ENCODE measurements at regions not wholly inside any gene's neighbourhood (a gene's known extent, or its start where the extent isn't known, plus 50 kb on each side); places are given as distances from the start of the nearest gene placed in this dataset.

DNA sequence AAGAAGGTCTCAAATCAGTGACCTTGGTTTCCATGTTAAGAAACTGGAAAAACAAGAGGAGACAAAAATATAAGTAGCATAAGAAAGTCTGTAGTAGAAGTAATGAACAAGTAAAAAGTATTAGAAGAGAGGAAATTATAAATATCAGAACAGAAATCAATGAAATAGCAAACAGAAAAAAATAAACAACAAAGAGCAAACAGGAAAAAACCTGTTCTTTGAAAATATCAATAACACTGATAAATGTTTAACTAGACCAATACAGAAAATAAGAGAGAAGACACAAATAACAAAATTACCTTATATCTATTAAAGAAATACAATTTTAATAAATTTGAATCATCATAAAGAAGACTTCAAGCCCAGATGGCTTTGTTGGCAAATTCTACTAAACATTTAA is 113.3 kb downstream of the MAIP1 start:
- H3K27ac ChIP-seq (ENCODE audit: low read depth in 1 of 2, low read length in 1 of 2), result no peak overlapping the region
- no peak overlapping the region for H3K4me3 ChIP-seq (ENCODE audit: low read length in 2 of 2)
- H3K36me3 ChIP-seq (ENCODE audit: control insufficient read depth in 2 of 2, insufficient read depth in 2 of 2, low read length in 1 of 2), result no peaks in the 10 kb centered on the region
- H3K4me1 ChIP-seq (ENCODE audit: control insufficient read depth in 2 of 2, insufficient read depth in 2 of 2, low read length in 2 of 2), result no peaks in the 10 kb centered on the region
- H3K27me3 ChIP-seq (ENCODE audit: control insufficient read depth in 2 of 2, insufficient read depth in 1 of 2, low read length in 1 of 2), result no peaks in the 10 kb centered on the region
- no peaks in the 10 kb centered on the region for H3K9me3 ChIP-seq (ENCODE audit: control insufficient read depth in 2 of 2, insufficient read depth in 1 of 2, low read length in 1 of 2)
- DNase-seq (ENCODE audit: low read depth in 6 of 9, low spot score in 9 of 9), result no peak

DNA sequence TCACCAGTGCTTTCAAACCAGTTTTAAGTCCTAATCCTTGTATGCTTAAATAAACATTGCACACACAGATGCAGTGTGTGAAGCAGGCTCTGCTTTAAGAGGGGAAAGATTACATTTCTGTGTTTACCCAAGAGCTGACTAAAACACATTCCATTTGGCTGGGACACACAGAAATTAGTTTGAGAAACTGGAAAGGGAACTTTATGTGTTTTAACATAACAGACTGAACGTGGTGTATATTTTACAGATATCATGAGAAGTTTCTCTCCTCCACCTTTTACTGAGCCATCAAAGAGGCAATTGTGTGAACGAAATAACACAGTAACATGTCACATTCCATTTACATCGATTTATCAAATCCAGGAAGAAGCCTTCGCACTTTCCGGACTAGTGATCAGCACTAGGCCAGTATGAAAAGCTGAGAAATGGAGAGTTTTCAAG is 121.8 kb downstream of the MAIP1 start:
- no peak overlapping the region for H3K4me3 ChIP-seq (ENCODE audit: low read length in 2 of 2)
- no peaks in the 10 kb centered on the region for H3K36me3 ChIP-seq (ENCODE audit: control insufficient read depth in 2 of 2, insufficient read depth in 2 of 2, low read length in 1 of 2)
- H3K27me3 ChIP-seq (ENCODE audit: control insufficient read depth in 2 of 2, insufficient read depth in 1 of 2, low read length in 1 of 2), result no peaks in the 10 kb centered on the region
- DNase-seq (ENCODE audit: low read depth in 6 of 9, low spot score in 9 of 9), result no peak
- no peaks in the 10 kb centered on the region for H3K9me3 ChIP-seq (ENCODE audit: control insufficient read depth in 2 of 2, insufficient read depth in 1 of 2, low read length in 1 of 2)
- no peak overlapping the region for H3K27ac ChIP-seq (ENCODE audit: low read depth in 1 of 2, low read length in 1 of 2)
- 95% methylated on average over 5 of the region's 5 CpGs for WGBS
- no peaks in the 10 kb centered on the region for H3K4me1 ChIP-seq (ENCODE audit: control insufficient read depth in 2 of 2, insufficient read depth in 2 of 2, low read length in 2 of 2)

DNA sequence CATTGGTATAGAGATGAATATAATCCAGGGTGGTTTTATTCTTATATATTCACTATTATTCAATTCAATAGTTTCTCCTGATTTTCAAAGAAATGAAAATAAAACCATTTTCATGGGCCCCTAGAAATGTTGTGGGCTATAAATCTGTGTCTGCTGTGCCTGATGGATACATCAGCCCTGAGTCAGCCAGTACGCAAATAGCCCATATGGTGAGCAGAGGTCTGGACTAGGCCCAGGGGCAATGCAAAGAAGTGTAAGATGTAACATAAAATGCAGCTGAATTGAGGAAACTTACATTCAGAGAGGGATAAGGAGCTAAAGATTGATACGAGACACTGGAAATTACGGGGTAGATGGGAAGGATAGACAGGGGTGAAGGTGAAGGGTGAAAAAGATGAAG is 122.5 kb downstream of the MAIP1 start:
- 95% methylated on average over 3 of the region's 3 CpGs for WGBS
- DNase-seq (ENCODE audit: low read depth in 6 of 9, low spot score in 9 of 9), result no peak
- Histone ChIP-seq H3K27ac (ENCODE audit: low read depth in 1 of 2, low read length in 1 of 2) (no peak overlapping the region), H3K4me1 (ENCODE audit: control insufficient read depth in 2 of 2, insufficient read depth in 2 of 2, low read length in 2 of 2) (no peaks in the 10 kb centered on the region), H3K4me3 (ENCODE audit: low read length in 2 of 2) (no peak overlapping the region), H3K27me3 (ENCODE audit: control insufficient read depth in 2 of 2, insufficient read depth in 1 of 2, low read length in 1 of 2) (no peaks in the 10 kb centered on the region), H3K9me3 (ENCODE audit: control insufficient read depth in 2 of 2, insufficient read depth in 1 of 2, low read length in 1 of 2) (no peaks in the 10 kb centered on the region), H3K36me3 (ENCODE audit: control insufficient read depth in 2 of 2, insufficient read depth in 2 of 2, low read length in 1 of 2) (no peaks in the 10 kb centered on the region)

DNA sequence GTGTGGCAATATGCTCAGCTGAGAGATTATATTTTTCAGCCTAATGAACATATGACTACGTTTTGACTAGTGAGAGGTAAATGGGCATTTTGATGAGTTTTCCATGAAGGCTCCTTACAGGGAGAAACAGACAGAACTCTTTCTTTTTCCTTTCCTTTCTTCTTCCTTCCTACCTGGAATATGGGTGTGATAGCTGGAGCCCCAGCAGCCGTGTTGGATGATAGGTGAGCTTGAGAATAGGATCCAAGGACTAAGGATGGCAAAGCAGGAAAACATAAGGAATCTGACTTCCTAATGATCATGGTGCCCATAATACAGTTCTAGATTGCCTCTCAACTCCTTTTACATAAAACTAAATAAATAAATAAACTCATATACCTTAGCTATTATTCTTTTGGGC is 124.0 kb downstream of the MAIP1 start:
- no peak for DNase-seq (ENCODE audit: low read depth in 6 of 9, low spot score in 9 of 9)
- Histone ChIP-seq H3K36me3 (ENCODE audit: control insufficient read depth in 2 of 2, insufficient read depth in 2 of 2, low read length in 1 of 2) (no peaks in the 10 kb centered on the region), H3K27me3 (ENCODE audit: control insufficient read depth in 2 of 2, insufficient read depth in 1 of 2, low read length in 1 of 2) (no peaks in the 10 kb centered on the region), H3K9me3 (ENCODE audit: control insufficient read depth in 2 of 2, insufficient read depth in 1 of 2, low read length in 1 of 2) (no peaks in the 10 kb centered on the region), H3K4me3 (ENCODE audit: low read length in 2 of 2) (no peak overlapping the region), H3K27ac (ENCODE audit: low read depth in 1 of 2, low read length in 1 of 2) (no peak overlapping the region), H3K4me1 (ENCODE audit: control insufficient read depth in 2 of 2, insufficient read depth in 2 of 2, low read length in 2 of 2) (no peaks in the 10 kb centered on the region)
- WGBS, result 94% methylated on average over 2 of the region's 2 CpGs

DNA sequence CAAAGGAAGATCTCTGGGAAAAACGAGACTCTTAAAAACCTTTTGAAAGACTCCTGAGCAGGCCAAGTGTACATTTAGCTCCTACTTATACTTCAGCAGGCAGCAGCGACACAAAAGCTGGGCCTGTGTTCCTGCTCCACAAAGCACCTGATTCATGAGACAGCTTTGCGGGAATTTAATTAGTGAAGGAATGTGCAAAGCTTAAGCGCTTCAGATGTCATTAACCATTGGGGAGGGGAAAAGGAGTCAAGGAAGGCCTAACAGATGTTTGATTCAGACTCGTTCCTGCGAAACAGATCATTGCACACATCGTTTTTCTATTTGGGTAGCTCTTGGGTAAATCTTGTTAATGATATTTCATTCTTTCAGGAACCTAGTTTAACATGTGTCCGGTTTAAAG is 125.9 kb downstream of the MAIP1 start:
- Histone ChIP-seq H3K27me3 (ENCODE audit: control insufficient read depth in 2 of 2, insufficient read depth in 1 of 2, low read length in 1 of 2) (no peaks in the 10 kb centered on the region), H3K36me3 (ENCODE audit: control insufficient read depth in 2 of 2, insufficient read depth in 2 of 2, low read length in 1 of 2) (no peaks in the 10 kb centered on the region), H3K4me3 (ENCODE audit: low read length in 2 of 2) (no peak overlapping the region), H3K4me1 (ENCODE audit: control insufficient read depth in 2 of 2, insufficient read depth in 2 of 2, low read length in 2 of 2) (no peaks in the 10 kb centered on the region), H3K27ac (ENCODE audit: low read depth in 1 of 2, low read length in 1 of 2) (no peak overlapping the region), H3K9me3 (ENCODE audit: control insufficient read depth in 2 of 2, insufficient read depth in 1 of 2, low read length in 1 of 2) (no peaks in the 10 kb centered on the region)
- DNase-seq (ENCODE audit: low read depth in 6 of 9, low spot score in 9 of 9), result no peak
- 94% methylated on average over 8 of the region's 8 CpGs for WGBS

DNA sequence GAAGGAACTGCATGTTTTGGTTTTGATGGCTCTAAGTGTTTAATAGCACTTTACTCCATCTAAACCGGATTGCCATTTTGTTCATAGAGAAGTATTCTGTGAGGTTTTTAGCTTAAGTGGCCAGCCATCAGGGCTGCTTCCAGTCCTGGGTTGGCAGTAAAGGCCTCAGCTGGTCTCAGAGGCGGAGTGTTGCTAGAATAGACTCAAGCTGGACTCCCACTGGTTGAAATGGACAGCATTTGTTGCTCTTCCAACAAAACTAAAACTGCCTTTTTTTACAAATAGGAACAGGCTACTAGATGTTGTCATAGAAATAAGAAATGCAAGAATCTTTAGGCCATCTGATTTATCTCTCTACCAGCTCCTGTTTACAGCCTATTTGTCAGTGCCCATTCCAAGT is 126.4 kb downstream of the MAIP1 start:
- H3K9me3 ChIP-seq (ENCODE audit: control insufficient read depth in 2 of 2, insufficient read depth in 1 of 2, low read length in 1 of 2), result no peaks in the 10 kb centered on the region
- no peaks in the 10 kb centered on the region for H3K36me3 ChIP-seq (ENCODE audit: control insufficient read depth in 2 of 2, insufficient read depth in 2 of 2, low read length in 1 of 2)
- no peaks in the 10 kb centered on the region for H3K4me1 ChIP-seq (ENCODE audit: control insufficient read depth in 2 of 2, insufficient read depth in 2 of 2, low read length in 2 of 2)
- 91% methylated on average over 2 of the region's 2 CpGs for WGBS
- H3K4me3 ChIP-seq (ENCODE audit: low read length in 2 of 2), result no peak overlapping the region
- H3K27ac ChIP-seq (ENCODE audit: low read depth in 1 of 2, low read length in 1 of 2), result no peak overlapping the region
- H3K27me3 ChIP-seq (ENCODE audit: control insufficient read depth in 2 of 2, insufficient read depth in 1 of 2, low read length in 1 of 2), result no peaks in the 10 kb centered on the region
- no peak for DNase-seq (ENCODE audit: low read depth in 6 of 9, low spot score in 9 of 9)

DNA sequence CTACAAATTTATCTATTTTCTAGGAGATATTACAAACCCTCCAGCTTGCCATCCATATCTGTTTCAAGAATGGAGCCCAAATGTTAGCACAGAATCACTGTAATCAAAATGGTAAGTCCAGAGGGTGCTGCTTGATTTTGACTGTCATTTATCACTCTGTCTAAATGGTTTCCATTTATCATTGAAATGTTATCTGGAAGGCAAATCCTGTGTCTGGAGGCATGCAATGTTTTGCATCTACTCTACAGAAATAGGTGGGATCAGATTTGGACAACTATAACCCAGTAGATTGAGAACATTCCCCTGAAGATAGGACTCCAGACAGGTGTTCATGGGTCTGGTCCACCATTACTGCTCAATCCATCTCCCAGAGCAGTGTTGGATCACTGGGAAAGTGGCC is 128.7 kb downstream of the MAIP1 start:
- no peaks in the 10 kb centered on the region for H3K4me1 ChIP-seq (ENCODE audit: control insufficient read depth in 2 of 2, insufficient read depth in 2 of 2, low read length in 2 of 2)
- no peaks in the 10 kb centered on the region for H3K27me3 ChIP-seq (ENCODE audit: control insufficient read depth in 2 of 2, insufficient read depth in 1 of 2, low read length in 1 of 2)
- DNase-seq (ENCODE audit: low read depth in 6 of 9, low spot score in 9 of 9), result no peak
- no peak overlapping the region for H3K27ac ChIP-seq (ENCODE audit: low read depth in 1 of 2, low read length in 1 of 2)
- H3K4me3 ChIP-seq (ENCODE audit: low read length in 2 of 2), result no peak overlapping the region
- no peaks in the 10 kb centered on the region for H3K9me3 ChIP-seq (ENCODE audit: control insufficient read depth in 2 of 2, insufficient read depth in 1 of 2, low read length in 1 of 2)
- no peaks in the 10 kb centered on the region for H3K36me3 ChIP-seq (ENCODE audit: control insufficient read depth in 2 of 2, insufficient read depth in 2 of 2, low read length in 1 of 2)

DNA sequence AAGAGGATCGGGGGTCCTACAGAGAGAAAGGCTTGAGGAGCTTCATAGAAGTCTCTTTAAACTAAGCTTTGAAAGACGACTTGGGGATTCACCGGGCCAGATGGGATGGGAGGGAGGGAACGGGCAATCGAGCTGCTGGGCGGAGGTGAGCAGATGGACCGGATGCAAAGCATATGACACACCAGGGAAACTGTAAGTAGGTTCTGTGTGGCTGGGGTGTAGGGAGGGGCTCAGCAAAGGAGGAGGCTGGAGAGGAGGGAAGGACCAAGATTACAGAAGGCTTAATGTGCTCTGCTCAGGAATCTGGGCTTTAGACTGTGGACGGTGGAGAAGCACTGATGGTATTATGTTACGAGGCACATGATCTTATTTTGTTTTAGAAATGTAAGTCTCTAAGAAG is 131.5 kb downstream of the MAIP1 start:
- Histone ChIP-seq H3K9me3 (ENCODE audit: control insufficient read depth in 2 of 2, insufficient read depth in 1 of 2, low read length in 1 of 2) (no peaks in the 10 kb centered on the region), H3K4me3 (ENCODE audit: low read length in 2 of 2) (no peak overlapping the region), H3K4me1 (ENCODE audit: control insufficient read depth in 2 of 2, insufficient read depth in 2 of 2, low read length in 2 of 2) (no peaks in the 10 kb centered on the region), H3K27me3 (ENCODE audit: control insufficient read depth in 2 of 2, insufficient read depth in 1 of 2, low read length in 1 of 2) (no peaks in the 10 kb centered on the region), H3K36me3 (ENCODE audit: control insufficient read depth in 2 of 2, insufficient read depth in 2 of 2, low read length in 1 of 2) (no peaks in the 10 kb centered on the region), H3K27ac (ENCODE audit: low read depth in 1 of 2, low read length in 1 of 2) (no peak overlapping the region)
- DNase-seq (ENCODE audit: low read depth in 6 of 9, low spot score in 9 of 9), result no peak
- WGBS, result 93% methylated on average over 9 of the region's 9 CpGs

DNA sequence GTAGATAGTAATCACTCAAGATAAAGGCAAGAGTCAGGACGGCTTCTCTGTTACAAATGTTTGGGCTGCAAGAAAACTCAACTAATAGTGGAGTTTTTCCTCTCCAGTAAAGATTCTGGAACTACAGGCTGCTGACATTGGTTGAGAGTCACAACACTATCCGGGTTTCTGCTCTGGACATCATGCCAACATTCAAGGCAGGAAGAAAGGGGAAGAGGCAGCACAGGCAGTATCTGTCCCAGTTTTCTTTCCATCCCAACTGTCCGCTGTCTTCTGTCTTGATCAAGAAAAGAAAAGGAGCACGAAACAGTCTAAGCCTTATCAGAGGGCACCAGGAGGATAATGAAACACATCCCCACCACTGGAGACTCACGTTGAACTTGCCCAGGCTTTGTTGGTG is 132.1 kb downstream of the MAIP1 start:
- Histone ChIP-seq H3K27ac (ENCODE audit: low read depth in 1 of 2, low read length in 1 of 2) (no peak overlapping the region), H3K4me1 (ENCODE audit: control insufficient read depth in 2 of 2, insufficient read depth in 2 of 2, low read length in 2 of 2) (no peaks in the 10 kb centered on the region), H3K36me3 (ENCODE audit: control insufficient read depth in 2 of 2, insufficient read depth in 2 of 2, low read length in 1 of 2) (no peaks in the 10 kb centered on the region), H3K4me3 (ENCODE audit: low read length in 2 of 2) (no peak overlapping the region), H3K9me3 (ENCODE audit: control insufficient read depth in 2 of 2, insufficient read depth in 1 of 2, low read length in 1 of 2) (no peaks in the 10 kb centered on the region), H3K27me3 (ENCODE audit: control insufficient read depth in 2 of 2, insufficient read depth in 1 of 2, low read length in 1 of 2) (no peaks in the 10 kb centered on the region)
- no peak for DNase-seq (ENCODE audit: low read depth in 6 of 9, low spot score in 9 of 9)
- 95% methylated on average over 5 of the region's 5 CpGs for WGBS

DNA sequence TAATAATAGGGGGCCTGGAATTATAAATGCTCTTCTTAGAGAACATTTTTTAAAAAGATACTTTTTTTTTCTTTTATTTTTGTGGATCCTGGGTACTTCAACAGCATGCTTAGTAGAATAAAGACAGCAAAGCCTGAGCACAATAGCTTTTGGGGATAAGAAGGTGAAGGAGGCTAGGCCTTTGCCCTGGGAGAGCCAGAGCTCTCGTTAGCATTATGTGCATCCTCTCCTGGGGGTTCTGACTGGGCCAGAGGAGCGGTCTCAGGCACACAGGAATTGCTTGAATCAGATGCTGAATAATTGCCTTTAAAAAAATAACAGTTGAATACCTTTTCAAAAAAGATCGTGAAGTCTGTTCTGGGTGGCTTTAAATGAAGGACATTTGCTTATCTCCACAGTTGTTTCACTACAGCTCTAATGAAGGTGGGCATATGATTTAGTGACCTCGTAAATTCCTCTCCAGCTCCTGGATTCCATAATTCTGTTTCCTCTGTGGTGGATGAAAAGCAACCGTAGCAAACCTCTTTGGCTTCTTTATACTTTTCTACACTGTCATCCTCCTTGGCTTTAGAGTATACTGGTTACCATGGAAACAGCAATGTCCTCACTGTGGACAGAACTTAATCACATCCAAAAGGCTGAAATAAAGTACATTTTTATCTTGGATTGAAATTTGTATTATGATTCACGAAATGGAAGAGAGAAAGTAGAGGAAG is 133.8 kb downstream of the MAIP1 start:
- 90% methylated on average over 6 of the region's 6 CpGs for WGBS
- no peak overlapping the region for H3K27ac ChIP-seq (ENCODE audit: low read depth in 1 of 2, low read length in 1 of 2)
- no peak for DNase-seq (ENCODE audit: low read depth in 6 of 9, low spot score in 9 of 9)

More for the DNA sequence above, 133.8 kb downstream of the MAIP1 start:
- no peaks in the 10 kb centered on the region for H3K4me1 ChIP-seq (ENCODE audit: control insufficient read depth in 2 of 2, insufficient read depth in 2 of 2, low read length in 2 of 2)
- no peaks in the 10 kb centered on the region for H3K36me3 ChIP-seq (ENCODE audit: control insufficient read depth in 2 of 2, insufficient read depth in 2 of 2, low read length in 1 of 2)
- H3K9me3 ChIP-seq (ENCODE audit: control insufficient read depth in 2 of 2, insufficient read depth in 1 of 2, low read length in 1 of 2), result no peaks in the 10 kb centered on the region
- no peak overlapping the region for H3K4me3 ChIP-seq (ENCODE audit: low read length in 2 of 2)
- no peaks in the 10 kb centered on the region for H3K27me3 ChIP-seq (ENCODE audit: control insufficient read depth in 2 of 2, insufficient read depth in 1 of 2, low read length in 1 of 2)

All from thymus (tissue), 11 donors.